Bronchial epithelial cell (primary cell): ENCODE measurements at regions not wholly inside any gene's neighbourhood (a gene's known extent, or its start where the extent isn't known, plus 50 kb on each side); places are given as distances from the start of the nearest gene placed in this dataset.

Experiments used
- DNase-seq: peaks from one replicate; pipeline ENCODE4 v3.0.0-alpha.2; 2010; ENCODE audit warnings: low read depth
- FAIRE-seq: peaks from 2 replicates; lab custom pipeline; 2011; peaks lifted over from hg19 to GRCh38; lab: Jason Lieb, UNC
- H3K27me3 ChIP-seq: 2 replicates; pipeline ENCODE4 v1.5.1; 2011; ENCODE audit warnings: low read length; ENCODE audit not compliant: control insufficient read depth, insufficient read depth
- H3K36me3 ChIP-seq: 2 replicates; pipeline ENCODE4 v1.5.1; 2011; ENCODE audit warnings: low read length; ENCODE audit not compliant: control insufficient read depth, insufficient read depth
- H3K4me3 ChIP-seq: 2 replicates; pipeline ENCODE4 v1.5.1; 2011; ENCODE audit warnings: mild to moderate bottlenecking, low read depth, low read length, control low read depth
- CTCF ChIP-seq: IDR thresholded peaks from 2 replicates; pipeline ENCODE4 v1.5.1; 2011; ENCODE audit warnings: mild to moderate bottlenecking, moderate library complexity, low read length, control low read depth, inconsistent platforms; ENCODE audit not compliant: insufficient read depth, severe bottlenecking

DNA sequence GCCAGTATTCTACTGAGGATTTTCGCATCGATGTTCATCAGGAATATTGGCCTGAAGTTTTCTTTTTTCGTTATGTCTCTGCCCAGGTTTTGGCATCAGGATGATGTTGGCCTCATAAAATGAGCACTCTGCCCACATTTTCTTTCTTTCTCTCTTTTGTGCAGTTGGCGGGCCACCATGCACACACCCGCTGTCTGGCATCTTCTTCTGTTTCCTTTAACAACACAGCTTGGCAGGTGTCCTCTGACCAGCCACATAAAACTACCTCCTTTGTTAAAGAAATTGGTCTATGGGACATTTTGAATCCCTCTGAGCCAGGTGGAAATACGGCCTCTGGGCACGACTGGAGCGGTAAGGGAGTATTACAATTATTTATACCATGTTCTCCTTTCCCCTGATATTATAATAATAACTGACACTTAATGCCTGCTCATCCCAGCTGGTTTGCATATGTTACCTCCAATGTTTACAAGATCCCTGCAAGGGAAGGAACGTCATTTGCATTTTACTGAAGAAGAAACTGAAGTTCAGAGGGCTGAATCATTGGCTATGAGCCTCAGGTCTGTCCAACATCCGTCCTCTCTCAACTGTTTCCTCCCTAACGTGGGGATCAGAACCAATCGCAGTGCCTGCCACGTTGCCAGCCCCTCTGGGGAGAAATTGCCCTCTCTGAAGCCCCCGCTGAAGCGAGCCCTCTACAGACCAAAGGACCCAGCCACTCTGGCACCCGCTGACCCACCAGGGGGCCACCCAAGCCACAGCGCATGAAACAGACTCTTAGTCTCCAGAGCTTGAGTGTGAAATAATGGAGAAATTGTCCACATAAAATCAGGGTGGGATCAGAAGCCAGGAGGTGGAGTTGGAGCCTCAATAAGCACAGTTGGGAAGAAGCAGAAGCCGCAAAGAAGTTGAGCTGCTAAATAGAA lies 125.0 kb upstream of the FOXK1 start:
- no peak for FAIRE-seq
- TF ChIP-seq CTCF = no peak
- no peak for DNase-seq
- H3K36me3 ChIP-seq = no peaks in the 10 kb centered on the region
- H3K4me3 ChIP-seq = no peak overlapping the region
- no peaks in the 10 kb centered on the region for H3K27me3 ChIP-seq

- TF ChIP-seq CTCF = no peak
- H3K4me3 ChIP-seq = no peak overlapping the region
- DNase-seq (no peak), FAIRE-seq (no peak)
- no peaks in the 10 kb centered on the region for H3K36me3 ChIP-seq
- H3K27me3 ChIP-seq = no peaks in the 10 kb centered on the region
These were observed 120.3 kb upstream of the FOXK1 start for GRCh38 chr7:4561795-4562194.

DNA sequence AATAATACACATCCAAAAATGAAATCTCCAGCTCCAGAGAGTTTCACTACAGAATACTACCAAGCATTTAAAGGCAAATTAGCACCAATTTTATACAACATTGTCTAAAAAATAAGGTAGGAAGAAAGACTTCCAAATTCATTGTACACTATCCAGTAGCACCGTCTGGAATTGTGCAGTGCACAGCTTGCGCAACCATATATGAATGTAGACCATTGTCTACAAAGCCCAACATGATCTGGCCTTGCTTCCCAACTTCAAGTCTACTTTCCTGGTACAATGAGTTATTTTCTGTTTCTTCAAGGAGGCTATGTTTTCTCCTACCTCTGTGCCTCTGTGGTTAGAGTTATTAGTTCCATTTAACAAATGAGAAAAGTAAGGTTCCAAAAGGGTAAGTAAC lies 115.4 kb upstream of the FOXK1 start:
- Histone ChIP-seq H3K4me3 (no peak overlapping the region), H3K27me3 (no peaks in the 10 kb centered on the region), H3K36me3 (no peaks in the 10 kb centered on the region)
- DNase-seq (no peak), FAIRE-seq (no peak)
- no peak for TF ChIP-seq CTCF

DNA sequence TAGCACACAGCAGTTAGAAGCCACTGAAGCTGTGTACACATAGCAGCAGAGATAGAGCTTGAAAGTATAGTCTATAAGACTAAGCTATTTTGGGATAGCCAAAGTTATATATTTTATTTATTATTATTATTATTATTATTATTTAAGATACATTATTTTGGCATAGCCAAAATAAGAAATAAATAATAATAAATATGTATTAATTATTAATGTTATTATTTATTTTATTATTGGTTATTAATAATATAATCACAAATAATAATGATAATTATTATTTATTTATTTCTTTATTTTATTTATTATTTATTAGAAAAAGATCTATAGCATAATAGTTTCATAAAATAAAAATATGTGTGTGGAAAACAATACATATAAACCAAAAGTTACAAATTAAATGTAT lies 107.2 kb upstream of the FOXK1 start:
- DNase-seq (no peak), FAIRE-seq (no peak)
- Histone ChIP-seq H3K27me3 (no peaks in the 10 kb centered on the region), H3K36me3 (no peaks in the 10 kb centered on the region), H3K4me3 (no peak overlapping the region)
- TF ChIP-seq CTCF = no peak

- DNase-seq (no peak), FAIRE-seq (no peak)
- Histone ChIP-seq H3K27me3 (no peaks in the 10 kb centered on the region), H3K36me3 (no peaks in the 10 kb centered on the region), H3K4me3 (no peak overlapping the region)
- no peak for TF ChIP-seq CTCF
These were observed 106.8 kb upstream of the FOXK1 start for GRCh38 chr7:4575254-4575653.
